COR-L47 (cell line): ENCODE measurements at regions not wholly inside any gene's neighbourhood (a gene's known extent, or its start where the extent isn't known, plus 50 kb on each side); places are given as distances from the start of the nearest gene placed in this dataset.

Source experiments
- DNase-seq: peaks from one replicate; lab custom pipeline; 2025; lab: John Stamatoyannopoulos, UW

GRCh38 chr9:107872457-107873192 is 383.1 kb upstream of the KLF4 start:
- DNase-seq, result no peak

GRCh38 chr9:107870927-107871680 is 381.5 kb upstream of the KLF4 start:
- no peak for DNase-seq

GRCh38 chr9:107870221-107870620 is 380.7 kb upstream of the KLF4 start:
- no peak for DNase-seq

- no peak for DNase-seq
Measured at GRCh38 chr9:107869111-107869510, 379.5 kb upstream of the KLF4 start.

- DNase-seq, result no peak
Measured at GRCh38 chr9:107868186-107868585, 378.6 kb upstream of the KLF4 start.

GRCh38 chr9:107867738-107868137 is 378.2 kb upstream of the KLF4 start:
- DNase-seq, result no peak

DNA sequence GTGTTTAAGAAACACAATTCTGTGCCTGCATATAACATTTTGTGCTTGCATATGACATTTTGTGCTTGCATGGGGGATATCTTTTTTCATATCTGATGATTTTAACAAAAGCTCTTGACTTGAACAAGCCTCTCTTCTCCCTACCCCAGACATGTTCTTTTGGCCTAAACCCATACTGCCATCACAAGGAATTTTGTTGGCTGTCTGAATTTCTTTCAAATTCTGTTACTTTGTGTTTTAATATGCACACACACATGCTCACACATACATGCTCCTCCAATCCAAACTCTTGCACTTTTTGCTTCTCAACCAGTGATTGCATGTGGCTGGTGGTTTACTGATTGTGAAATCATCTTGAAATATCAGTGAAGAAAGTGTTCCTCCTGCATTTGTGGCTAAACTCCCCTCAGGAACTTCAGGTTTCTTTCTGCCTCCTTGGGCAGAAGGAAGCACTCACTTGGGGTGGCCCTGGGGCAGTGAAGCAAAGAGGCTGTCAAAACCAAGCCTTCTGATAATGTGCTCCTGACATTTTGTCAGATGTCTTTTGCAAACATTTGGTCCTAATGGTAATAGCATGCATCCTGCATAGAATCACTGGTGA is 377.2 kb upstream of the KLF4 start:
- DNase-seq, result no peak

DNA sequence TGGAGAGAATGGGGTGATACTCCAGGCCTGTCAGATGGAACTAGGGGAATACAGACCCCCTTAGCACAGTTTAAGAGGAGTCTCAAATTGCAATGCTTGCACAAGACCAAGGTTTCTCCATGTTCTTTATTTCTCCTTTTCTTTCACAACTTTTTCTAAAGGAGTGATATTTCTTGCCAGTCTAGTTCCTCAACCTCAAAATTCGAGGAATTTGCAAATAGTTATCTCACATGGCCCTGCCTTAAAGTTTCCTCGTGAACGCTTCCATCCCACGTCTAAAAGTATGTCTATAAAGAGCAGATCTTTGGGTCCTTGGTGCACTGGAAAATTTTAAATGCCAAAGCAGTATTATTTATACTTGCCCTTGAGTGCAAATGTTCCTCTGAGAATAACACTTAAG is 373.8 kb upstream of the KLF4 start:
- DNase-seq, result no peak

DNA sequence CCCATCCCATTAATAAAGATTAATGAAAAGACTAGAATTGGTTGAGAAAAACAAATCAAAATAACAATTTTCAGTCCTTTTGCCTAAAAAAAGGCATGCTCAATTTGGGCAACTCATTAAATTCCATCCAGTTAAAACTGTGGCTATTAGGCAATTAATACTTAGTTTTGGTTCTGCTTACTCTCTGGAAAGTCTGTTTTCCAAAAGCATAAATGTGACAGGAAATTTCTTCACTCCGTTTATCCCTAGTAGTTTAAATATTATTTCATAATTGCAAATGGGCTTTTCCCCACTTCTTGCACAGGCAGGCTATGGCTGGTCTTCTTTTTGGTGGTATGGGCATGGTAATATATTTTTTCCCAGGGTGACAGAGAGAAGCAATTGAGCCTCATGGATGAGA is 373.3 kb upstream of the KLF4 start:
- DNase-seq, result no peak

DNA sequence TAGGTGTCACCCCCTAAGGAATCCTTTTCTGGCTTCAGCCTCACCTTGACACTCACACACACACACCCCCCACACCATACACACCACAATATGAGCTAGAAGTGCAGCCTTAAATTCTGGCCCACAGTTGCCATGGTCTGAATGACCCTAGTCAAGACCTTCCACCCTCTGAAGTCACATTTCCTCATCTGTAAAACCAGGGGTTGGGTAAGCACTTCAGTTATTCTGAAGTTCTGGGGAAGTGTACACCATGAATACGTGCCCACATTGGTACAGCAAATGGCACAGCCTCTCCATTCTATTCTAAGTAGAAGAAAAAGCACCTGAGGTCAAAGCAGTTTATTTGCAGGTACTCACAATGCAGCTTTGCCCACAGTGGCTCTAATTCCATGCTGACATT is 372.8 kb upstream of the KLF4 start:
- no peak for DNase-seq

- no peak for DNase-seq
Measured at GRCh38 chr9:107861075-107861474, 371.5 kb upstream of the KLF4 start.

DNA sequence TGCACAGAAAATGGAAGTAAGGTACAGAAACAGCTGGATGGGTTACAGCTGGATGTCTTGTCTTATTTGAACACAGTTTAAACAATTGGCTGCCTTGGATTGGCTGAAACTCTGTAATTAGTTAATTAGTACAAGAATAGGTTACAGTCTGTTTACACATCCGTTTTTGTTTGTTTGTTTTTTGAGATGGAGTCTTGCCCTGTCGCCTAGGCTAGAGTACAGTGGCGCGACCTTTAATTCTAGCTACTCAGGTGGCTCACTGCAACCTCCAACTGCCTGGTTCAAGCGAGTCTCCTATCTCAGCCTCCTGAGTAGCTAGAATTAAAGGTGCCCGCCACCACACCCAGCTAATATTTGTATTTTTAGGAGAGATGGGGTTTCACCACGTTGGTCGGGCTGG is 368.7 kb upstream of the KLF4 start:
- no peak for DNase-seq

DNA sequence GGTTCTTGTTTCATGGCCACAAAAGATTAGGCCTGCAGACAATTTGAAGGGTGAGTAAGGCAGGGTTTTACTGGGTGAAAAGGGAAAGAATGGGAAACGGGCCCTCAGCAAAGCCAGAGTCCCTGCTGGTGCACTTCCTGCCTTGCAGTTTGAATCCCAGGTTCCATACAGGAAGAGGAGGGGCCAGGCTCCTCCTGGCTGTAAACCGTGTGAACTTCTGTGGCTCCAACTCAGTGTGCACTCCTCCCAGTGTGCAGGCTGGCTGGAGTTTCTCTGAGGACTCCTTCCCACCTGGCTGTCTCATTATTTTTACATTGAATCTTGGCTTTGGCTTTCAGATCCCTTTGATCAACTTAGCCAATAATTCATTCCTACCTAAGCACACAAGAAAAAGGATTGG is 367.1 kb upstream of the KLF4 start:
- no peak for DNase-seq

DNA sequence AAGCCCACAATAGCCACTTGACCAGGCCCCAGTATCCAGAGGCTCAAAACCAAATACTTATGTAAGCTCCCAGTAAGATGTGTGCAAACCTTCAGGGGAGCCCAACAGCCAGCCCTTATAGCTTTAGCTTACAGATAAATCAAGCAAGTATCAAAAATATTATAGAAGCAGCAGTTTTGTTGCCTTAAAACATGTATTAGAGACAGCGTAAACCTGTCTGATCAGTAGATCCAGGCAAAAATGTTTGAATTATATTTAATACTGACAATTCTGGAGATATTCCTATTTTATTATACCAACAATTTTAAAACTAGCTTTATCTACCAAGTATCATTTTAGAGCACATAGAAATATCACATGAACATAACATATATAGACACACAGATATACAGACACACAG is 365.6 kb upstream of the KLF4 start:
- no peak for DNase-seq

DNA sequence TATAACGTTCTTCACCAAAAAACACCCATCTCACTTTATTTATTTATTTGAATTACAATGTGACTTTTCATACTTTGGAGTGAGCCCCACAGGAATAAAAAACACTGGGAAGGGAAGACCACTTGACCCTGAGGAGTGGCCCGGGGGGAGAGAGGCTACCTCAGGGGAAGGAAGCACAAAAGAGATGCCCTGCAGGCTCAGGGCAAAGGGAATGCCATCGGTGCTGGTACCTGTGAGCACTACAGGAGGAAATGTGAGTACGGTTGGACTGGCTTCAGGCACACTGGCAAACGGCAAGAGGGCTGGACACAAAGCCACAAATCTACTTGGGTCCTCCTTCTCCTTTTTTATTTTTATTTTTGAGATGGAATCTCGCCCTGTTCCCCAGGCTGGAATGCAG is 363.9 kb upstream of the KLF4 start:
- no peak for DNase-seq

DNA sequence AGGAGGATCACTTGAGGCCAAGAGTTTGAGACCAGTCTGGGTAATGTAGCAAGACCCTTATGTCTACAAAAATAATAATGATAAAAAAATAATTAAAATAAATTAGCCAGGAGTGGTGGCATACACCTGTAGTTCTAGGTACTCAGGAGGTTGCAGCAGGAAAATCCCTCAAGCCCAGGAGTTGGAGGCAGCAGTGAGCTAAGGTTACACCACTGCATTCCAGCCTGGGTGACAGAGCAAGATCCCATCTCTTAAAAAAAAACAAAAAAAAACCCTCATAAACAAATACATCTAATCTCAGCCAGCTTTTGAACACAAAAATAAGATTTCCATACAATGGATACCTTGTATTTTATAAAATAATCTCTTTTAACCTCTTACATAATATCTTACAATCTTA is 363.3 kb upstream of the KLF4 start:
- DNase-seq, result no peak

DNA sequence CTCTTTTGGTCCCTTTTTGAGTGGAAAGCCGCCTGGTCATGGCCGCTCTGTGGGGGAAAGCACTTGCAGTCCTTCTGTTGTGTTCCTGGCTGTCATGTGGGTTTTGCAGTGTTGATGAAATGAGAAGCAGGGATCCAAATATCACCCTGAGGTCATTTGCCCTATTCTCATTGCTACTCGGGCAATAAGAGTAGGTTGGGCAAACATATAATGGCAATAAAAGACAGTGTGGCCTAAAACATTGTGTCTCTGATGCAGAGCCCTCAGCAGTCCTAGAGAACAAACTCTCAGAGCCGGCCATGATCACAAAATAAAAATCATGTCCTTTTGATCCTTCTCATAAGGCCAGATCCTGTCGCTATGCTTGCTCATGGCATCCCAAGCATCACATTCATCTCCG is 361.1 kb upstream of the KLF4 start:
- DNase-seq, result no peak

DNA sequence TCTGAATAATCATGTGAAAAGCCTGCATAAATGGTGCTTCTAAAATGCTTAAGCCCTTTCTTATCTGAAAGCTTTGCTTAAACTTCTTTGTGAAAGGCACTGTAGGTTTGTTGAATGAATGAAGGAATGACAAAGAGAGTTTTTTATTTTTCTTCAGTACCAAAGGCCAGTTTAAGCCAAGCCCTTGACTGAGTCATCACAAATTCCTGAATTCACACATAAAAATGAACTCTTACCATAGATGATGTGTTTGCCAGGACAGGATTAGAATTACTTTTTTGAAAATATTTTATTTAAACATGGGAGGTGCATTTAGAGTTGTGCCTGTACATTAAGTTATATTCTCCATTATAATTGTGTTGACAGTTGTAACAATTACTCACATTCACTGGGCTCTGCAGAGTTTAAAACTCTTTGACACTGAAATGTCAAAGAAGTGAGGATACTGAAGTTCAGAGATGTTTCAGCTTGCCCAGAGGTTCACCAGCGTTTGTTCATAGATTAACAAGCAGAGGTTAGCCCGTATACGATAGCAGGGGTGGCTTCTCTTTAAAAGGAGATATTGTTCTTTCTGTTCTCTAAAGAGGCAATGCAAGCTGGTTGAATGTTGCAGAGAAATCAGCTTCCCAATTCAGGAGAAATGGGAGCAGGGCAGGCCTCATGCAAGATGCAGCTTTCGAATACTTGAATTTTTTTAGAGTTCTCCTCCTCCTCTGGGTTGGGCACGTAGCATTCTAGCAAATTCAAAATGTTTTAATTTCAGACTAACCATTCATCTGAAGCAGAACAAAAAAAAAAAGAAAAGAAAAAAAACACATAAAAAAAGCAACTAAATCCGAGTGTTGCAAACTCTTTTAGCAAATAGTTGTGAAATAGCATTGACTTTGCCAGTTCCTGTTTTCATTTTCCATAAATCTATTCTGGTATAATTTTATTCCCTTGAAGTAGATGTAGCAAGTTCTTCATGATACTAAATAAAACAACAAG is 358.7 kb upstream of the KLF4 start:
- DNase-seq, result no peak

- DNase-seq, result no peak
Measured at GRCh38 chr9:107842530-107842929, 353.0 kb upstream of the KLF4 start.

DNA sequence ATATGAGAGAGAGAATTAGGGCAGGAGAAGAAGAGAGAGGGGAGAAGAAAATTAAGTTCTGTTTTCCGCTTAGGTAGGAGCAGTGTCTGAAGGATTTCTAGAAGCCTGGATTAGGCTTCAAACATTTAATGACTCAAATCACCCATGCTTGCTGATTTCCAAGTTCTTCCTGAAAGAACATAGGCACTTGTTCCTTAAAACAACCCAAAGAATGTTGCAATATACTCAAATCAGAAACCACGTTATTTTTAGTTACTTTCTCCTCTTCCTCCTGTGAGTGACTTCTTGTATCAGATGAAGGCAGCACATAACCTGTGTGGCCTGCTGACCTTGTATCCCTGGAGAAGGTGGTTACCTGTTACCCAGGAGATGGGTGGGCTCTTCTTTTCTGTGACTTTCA is 351.5 kb upstream of the KLF4 start:
- DNase-seq, result no peak

DNA sequence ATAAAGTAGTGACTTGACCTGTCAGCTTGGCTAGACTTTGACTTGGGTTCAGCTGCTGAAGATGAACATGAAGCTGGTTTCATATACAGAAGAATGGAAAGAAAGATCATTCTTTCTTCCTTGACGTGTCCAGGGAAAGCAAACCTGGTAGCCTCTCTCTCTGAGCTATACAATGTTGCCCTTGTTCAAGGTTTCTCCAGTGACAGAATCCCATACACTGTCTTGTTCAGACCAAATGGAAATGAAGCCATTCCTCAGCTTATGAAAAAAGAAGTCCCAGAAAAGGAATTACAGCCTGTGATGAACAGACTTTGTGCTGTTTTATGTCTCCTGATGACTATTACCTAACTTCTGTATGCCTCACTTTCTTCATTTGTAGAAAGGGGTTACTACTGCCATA is 349.8 kb upstream of the KLF4 start:
- DNase-seq, result no peak

DNA sequence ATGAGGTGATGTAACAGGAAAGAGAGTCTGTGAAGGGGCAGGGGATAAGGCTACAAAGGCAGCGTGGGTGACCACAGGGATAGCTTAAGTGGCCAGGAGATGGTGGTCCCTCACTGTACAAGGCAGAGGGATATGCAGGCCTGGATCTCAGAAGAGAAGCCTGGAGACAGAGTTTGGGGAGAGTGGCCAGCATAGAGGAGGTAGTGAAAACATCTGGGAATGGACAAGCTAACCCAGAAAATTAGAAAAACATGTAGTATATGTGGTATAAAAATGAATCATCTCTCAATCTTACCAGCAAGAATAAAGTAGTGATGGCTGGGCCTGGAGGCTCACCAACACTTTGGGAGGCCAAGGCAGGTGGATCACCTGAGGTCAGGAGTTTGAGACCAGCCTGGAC is 349.2 kb upstream of the KLF4 start:
- DNase-seq, result no peak
